Nephron progenitor cell (in vitro differentiated cells): ENCODE measurements at regions not wholly inside any gene's neighbourhood (a gene's known extent, or its start where the extent isn't known, plus 50 kb on each side); places are given as distances from the start of the nearest gene placed in this dataset.

Source experiments
- DNase-seq: peaks from one replicate; pipeline ENCODE4 v3.0.0; 2021
- H3K27ac Mint-ChIP-seq: 2 replicates; pipeline ENCODE4 v1.8.0; 2021; ENCODE audit warnings: mild to moderate bottlenecking, moderate library complexity, mixed read lengths
- H3K27me3 Mint-ChIP-seq: 2 replicates; pipeline ENCODE4 v1.8.0; 2021; ENCODE audit warnings: mild to moderate bottlenecking, low read depth, mixed read lengths; ENCODE audit not compliant: poor library complexity
- H3K36me3 Mint-ChIP-seq: 2 replicates; pipeline ENCODE4 v1.8.0; 2021; ENCODE audit warnings: low read depth, mixed read lengths
- H3K4me1 Mint-ChIP-seq: 2 replicates; pipeline ENCODE4 v1.8.0; 2021; ENCODE audit warnings: mixed read lengths
- H3K4me3 Mint-ChIP-seq: 2 replicates; pipeline ENCODE4 v1.8.0; 2021; ENCODE audit warnings: mild to moderate bottlenecking, moderate library complexity, mixed read lengths
- H3K9me3 Mint-ChIP-seq: 2 replicates; pipeline ENCODE4 v1.8.0; 2021; ENCODE audit warnings: mild to moderate bottlenecking, moderate library complexity, mixed read lengths
- TF ChIP-seq, protein P1 (sequence below): fragments of 200-600 bp; sonication (generic); IDR thresholded peaks from 2 replicates; pipeline ENCODE4 v1.5.0; 2021; ENCODE audit warnings: antibody characterized with exemption

GRCh38 chr1:30380625-30380984 is 342.8 kb downstream of the MATN1 start:
- Mint-ChIP-seq H3K4me1 (peaks cover 50% of the 10 kb centered on the region), H3K4me3 (no peak overlapping the region), H3K36me3 (no peaks in the 10 kb centered on the region), H3K9me3 (no peaks in the 10 kb centered on the region), H3K27me3 (peaks cover 26% of the 10 kb centered on the region), H3K27ac (no peak overlapping the region)
- no peak for DNase-seq
- TF ChIP-seq, protein P1, sequence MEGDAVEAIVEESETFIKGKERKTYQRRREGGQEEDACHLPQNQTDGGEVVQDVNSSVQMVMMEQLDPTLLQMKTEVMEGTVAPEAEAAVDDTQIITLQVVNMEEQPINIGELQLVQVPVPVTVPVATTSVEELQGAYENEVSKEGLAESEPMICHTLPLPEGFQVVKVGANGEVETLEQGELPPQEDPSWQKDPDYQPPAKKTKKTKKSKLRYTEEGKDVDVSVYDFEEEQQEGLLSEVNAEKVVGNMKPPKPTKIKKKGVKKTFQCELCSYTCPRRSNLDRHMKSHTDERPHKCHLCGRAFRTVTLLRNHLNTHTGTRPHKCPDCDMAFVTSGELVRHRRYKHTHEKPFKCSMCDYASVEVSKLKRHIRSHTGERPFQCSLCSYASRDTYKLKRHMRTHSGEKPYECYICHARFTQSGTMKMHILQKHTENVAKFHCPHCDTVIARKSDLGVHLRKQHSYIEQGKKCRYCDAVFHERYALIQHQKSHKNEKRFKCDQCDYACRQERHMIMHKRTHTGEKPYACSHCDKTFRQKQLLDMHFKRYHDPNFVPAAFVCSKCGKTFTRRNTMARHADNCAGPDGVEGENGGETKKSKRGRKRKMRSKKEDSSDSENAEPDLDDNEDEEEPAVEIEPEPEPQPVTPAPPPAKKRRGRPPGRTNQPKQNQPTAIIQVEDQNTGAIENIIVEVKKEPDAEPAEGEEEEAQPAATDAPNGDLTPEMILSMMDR, result no peak

- H3K9me3 Mint-ChIP-seq, result no peaks in the 10 kb centered on the region
Observed at GRCh38 chr1:30379684-30380624, 343.4 kb downstream of the MATN1 start.

GRCh38 chr1:30378991-30379581 is 344.3 kb downstream of the MATN1 start:
- Mint-ChIP-seq H3K4me3 (no peak overlapping the region), H3K27ac (peak overlapping the region; percentile 32), H3K36me3 (no peaks in the 10 kb centered on the region), H3K9me3 (no peaks in the 10 kb centered on the region), H3K4me1 (peaks cover 37% of the 10 kb centered on the region), H3K27me3 (peaks cover 26% of the 10 kb centered on the region)
- TF ChIP-seq, protein P1, result no peak
- peak; percentile 50 for DNase-seq

More at GRCh38 chr1:30379684-30380624, 343.4 kb downstream of the MATN1 start:
- TF ChIP-seq, protein P1, result peak; percentile 86
- Mint-ChIP-seq H3K4me1 (peaks cover 44% of the 10 kb centered on the region), H3K36me3 (no peaks in the 10 kb centered on the region), H3K4me3 (no peak overlapping the region), H3K27ac (no peak overlapping the region), H3K27me3 (peaks cover 26% of the 10 kb centered on the region)
- DNase-seq, result peak; percentile 68

DNA sequence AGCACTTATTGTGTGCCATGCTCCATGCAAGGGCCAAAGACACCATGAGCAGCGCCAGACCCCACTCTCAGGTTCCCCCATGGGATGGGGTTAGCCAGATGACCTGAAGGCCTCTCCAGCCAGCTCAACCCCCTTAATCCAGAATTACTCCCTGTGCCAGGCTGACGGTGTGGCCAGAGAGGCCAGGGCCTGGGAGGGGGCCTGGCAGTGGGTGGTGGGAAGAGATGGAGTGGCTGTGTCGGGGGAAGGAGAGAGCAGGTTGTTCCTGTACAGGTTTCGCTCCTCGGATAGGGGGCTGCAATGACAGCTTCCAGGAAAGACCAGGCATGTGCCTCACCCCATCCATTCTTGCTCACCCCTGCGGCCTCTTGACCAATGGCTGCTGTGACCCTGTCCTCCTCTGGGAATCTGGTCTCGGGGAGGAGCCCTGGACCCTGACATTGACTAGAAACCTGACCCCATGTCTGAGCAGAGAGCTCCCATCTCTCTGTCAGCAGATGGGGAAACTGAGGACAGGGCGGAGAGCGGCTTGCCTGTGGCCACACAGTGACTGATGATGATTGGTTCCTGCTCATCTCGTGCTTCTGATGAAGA is 345.3 kb downstream of the MATN1 start:
- H3K9me3 Mint-ChIP-seq, result no peaks in the 10 kb centered on the region
- TF ChIP-seq, protein P1, result no peak
- H3K4me3 Mint-ChIP-seq, result no peak overlapping the region
- H3K27ac Mint-ChIP-seq, result no peak overlapping the region
- no peak for DNase-seq
- H3K27me3 Mint-ChIP-seq, result peaks cover 23% of the 10 kb centered on the region
- no peaks in the 10 kb centered on the region for H3K36me3 Mint-ChIP-seq
- H3K4me1 Mint-ChIP-seq, result peaks cover 39% of the 10 kb centered on the region

DNA sequence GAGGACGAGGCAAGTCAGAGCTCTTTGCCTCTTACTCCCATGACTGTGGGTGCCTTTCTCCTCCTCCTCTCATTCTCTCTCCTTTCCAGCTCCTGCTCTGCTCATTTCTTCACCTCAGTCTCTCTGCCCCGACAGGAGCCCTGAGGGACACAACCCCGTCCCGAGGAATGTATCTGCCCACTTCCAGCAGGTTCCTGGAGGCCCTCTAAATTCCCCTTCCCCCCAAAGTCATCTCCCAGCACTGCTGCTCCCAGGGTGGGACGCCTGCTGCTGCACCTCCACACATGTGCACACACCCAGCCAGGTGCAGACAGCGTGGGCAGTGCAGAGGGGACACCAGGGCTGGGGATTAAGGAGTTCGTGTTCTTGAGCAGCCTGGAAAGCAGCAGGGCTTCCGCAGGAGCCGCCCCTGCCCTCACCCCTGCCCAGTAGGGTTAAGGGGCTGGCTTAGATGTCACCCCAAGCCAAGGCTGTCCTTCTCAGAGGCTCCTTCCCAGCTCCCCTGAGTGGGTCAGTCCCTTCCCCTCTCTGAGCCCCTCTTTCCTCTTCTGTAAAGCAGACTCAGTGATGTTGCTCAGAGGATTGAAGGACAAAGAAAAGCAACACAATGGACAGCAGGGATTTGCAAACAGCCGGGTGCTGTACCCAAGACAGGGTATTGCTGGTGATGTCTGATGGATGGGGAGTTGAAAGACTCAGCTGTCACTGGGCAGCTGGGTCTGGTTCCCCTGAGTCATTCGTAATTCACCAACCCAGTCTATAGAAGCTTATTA is 346.0 kb downstream of the MATN1 start:
- TF ChIP-seq, protein P1, result no peak
- H3K9me3 Mint-ChIP-seq, result no peaks in the 10 kb centered on the region
- H3K4me3 Mint-ChIP-seq, result no peak overlapping the region
- no peak overlapping the region for H3K27ac Mint-ChIP-seq
- DNase-seq, result no peak
- peaks cover 42% of the 10 kb centered on the region for H3K4me1 Mint-ChIP-seq
- H3K27me3 Mint-ChIP-seq, result peaks cover 19% of the 10 kb centered on the region
- H3K36me3 Mint-ChIP-seq, result no peaks in the 10 kb centered on the region
